ENCODE measurements at regions not wholly inside any gene's neighbourhood (a gene's known extent, or its start where the extent isn't known, plus 50 kb on each side); places are given as distances from the start of the nearest gene placed in this dataset.

DNA sequence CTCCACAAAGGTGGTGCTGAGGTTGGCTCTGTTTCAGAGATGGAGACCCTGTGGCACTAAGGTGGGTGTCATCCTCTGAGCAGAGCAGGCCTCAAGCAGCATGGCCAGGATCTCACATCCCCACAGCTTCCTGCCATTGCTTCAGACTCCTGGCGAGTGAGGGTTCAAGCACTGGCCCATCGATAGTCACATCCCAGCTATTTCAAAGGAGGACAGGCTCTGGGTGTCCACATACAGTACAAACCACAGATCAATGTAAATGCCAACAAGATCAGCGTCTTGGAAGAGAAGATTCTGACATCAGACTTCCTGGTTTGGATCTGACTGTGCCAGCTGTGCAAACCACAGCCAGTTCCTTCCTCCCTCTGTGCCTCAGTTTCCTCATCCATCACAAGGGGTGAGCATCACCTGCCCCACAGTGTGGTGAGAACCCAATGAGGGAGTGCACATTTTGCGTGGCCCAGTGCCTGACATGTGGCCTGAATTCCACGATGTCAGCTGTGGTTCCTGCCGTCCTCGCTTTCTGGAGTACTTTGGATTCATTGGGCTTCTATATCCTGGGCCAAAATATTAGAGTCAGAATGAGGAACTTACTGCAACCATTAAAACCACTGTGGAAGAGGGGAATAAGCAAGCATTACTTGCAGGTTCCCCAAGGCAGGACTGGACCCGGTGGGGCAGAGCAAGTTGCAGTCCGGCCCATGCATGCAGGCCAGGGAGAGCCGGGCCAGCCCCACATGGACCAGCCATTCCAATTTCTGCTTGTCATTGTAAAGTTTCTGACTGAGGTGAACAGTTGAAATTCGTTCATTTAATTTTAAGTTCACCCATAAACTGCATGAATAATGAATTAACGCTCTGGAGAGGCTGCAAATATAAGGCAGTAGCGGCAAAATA lies 236.0 kb downstream of the TTLL2 start (continued):
- TF ChIP-seq AKAP8 (CRISPR knock-in tag; IDR thresholded peaks at IDR 0.05): no peak
- TF ChIP-seq, protein P1, sequence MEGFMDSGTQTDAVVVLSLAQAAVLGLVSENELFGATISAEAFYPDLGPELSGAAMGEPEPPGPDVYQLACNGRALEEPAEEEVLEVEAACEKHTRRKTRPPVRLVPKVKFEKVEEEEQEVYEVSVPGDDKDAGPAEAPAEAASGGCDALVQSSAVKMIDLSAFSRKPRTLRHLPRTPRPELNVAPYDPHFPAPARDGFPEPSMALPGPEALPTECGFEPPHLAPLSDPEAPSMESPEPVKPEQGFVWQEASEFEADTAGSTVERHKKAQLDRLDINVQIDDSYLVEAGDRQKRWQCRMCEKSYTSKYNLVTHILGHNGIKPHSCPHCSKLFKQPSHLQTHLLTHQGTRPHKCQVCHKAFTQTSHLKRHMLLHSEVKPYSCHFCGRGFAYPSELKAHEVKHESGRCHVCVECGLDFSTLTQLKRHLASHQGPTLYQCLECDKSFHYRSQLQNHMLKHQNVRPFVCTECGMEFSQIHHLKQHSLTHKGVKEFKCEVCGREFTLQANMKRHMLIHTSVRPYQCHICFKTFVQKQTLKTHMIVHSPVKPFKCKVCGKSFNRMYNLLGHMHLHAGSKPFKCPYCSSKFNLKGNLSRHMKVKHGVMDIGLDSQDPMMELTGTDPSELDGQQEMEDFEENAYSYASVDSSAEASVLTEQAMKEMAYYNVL (CRISPR knock-in tag; IDR thresholded peaks at IDR 0.05; ENCODE audit: borderline replicate concordance): no peak
- TF ChIP-seq, protein P2, sequence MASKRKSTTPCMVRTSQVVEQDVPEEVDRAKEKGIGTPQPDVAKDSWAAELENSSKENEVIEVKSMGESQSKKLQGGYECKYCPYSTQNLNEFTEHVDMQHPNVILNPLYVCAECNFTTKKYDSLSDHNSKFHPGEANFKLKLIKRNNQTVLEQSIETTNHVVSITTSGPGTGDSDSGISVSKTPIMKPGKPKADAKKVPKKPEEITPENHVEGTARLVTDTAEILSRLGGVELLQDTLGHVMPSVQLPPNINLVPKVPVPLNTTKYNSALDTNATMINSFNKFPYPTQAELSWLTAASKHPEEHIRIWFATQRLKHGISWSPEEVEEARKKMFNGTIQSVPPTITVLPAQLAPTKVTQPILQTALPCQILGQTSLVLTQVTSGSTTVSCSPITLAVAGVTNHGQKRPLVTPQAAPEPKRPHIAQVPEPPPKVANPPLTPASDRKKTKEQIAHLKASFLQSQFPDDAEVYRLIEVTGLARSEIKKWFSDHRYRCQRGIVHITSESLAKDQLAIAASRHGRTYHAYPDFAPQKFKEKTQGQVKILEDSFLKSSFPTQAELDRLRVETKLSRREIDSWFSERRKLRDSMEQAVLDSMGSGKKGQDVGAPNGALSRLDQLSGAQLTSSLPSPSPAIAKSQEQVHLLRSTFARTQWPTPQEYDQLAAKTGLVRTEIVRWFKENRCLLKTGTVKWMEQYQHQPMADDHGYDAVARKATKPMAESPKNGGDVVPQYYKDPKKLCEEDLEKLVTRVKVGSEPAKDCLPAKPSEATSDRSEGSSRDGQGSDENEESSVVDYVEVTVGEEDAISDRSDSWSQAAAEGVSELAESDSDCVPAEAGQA (IDR thresholded peaks at IDR 0.05; ENCODE audit: low read depth): no peak
- TF ChIP-seq, protein P2 (CRISPR knock-in tag; IDR thresholded peaks at IDR 0.05; ENCODE audit: borderline replicate concordance): no peak
- no peak for TF ChIP-seq THYN1 (CRISPR knock-in tag; IDR thresholded peaks at IDR 0.05; ENCODE audit: borderline replicate concordance, low read depth)
- 0 out of 2 replicates have a peak, but pooled peaks have one; percentile 39 for TF ChIP-seq ZBTB20 (CRISPR knock-in tag; IDR thresholded peaks at IDR 0.05; ENCODE audit: borderline replicate concordance, low read depth)
- TF ChIP-seq ZNF260 (CRISPR knock-in tag; IDR thresholded peaks at IDR 0.05; ENCODE audit: borderline replicate concordance, low read depth): no peak
- TF ChIP-seq ZNF780A (CRISPR knock-in tag; IDR thresholded peaks at IDR 0.05): no peak
- TF ChIP-seq, protein P3, sequence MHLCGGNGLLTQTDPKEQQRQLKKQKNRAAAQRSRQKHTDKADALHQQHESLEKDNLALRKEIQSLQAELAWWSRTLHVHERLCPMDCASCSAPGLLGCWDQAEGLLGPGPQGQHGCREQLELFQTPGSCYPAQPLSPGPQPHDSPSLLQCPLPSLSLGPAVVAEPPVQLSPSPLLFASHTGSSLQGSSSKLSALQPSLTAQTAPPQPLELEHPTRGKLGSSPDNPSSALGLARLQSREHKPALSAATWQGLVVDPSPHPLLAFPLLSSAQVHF (CRISPR knock-in tag; IDR thresholded peaks at IDR 0.05): no peak
- TF ChIP-seq MEF2D (CRISPR knock-in tag; IDR thresholded peaks at IDR 0.05): no peak
- TF ChIP-seq NFKBIZ (CRISPR knock-in tag; IDR thresholded peaks at IDR 0.05): 0 out of 2 replicates have a peak, but pooled peaks have one; percentile 20
- no peak for TF ChIP-seq RCOR2 (CRISPR knock-in tag; IDR thresholded peaks at IDR 0.05)
- TF ChIP-seq SAFB2 (CRISPR knock-in tag; IDR thresholded peaks at IDR 0.05; ENCODE audit: borderline replicate concordance, low read depth): no peak; the same call in 1 of the 2 replicates
- TF ChIP-seq ZNF558 (CRISPR knock-in tag; IDR thresholded peaks at IDR 0.05; ENCODE audit: borderline replicate concordance): no peak
- TF ChIP-seq HNRNPLL (IDR thresholded peaks at IDR 0.05; ENCODE audit: low read depth, low read length, poor library complexity, severe bottlenecking): no peak
- no peak for TF ChIP-seq ZNF17 (CRISPR knock-in tag; IDR thresholded peaks at IDR 0.05)
- no peak for TF ChIP-seq KDM5B (CRISPR knock-in tag; IDR thresholded peaks at IDR 0.05; ENCODE audit: borderline replicate concordance)
- TF ChIP-seq ZNF724P (CRISPR knock-in tag; IDR thresholded peaks at IDR 0.05; ENCODE audit: borderline replicate concordance): no peak
- no peak for TF ChIP-seq MTF1 (CRISPR knock-in tag; IDR thresholded peaks at IDR 0.05)
- TF ChIP-seq GLI4 (CRISPR knock-in tag; IDR thresholded peaks at IDR 0.05; ENCODE audit: borderline replicate concordance): no peak
